GM10248 (cell line): ENCODE measurements at regions not wholly inside any gene's neighbourhood (a gene's known extent, or its start where the extent isn't known, plus 50 kb on each side); places are given as distances from the start of the nearest gene placed in this dataset.

Source experiments
- CTCF ChIA-PET: fragments of 300-600 bp; sonication (Branson Sonifier 250); formaldehyde crosslinking; extraction: SDS; loops from one replicate; lab custom pipeline; 2021; ENCODE audit warnings: antibody characterized with exemption; lab: Yijun Ruan, JAX
- POLR2A ChIA-PET: fragments of 350-650 bp; sonication (Branson Sonifier 250); formaldehyde crosslinking; extraction: SDS; loops from one replicate; lab custom pipeline; 2020; ENCODE audit warnings: antibody characterized with exemption; lab: Yijun Ruan, JAX
- DNase-seq: peaks from one replicate; pipeline ENCODE4 v3.0.0; 2012; ENCODE audit errors: extremely low spot score
- CTCF ChIP-seq: IDR thresholded peaks from 2 replicates; pipeline ENCODE4 v1.5.1; 2012; ENCODE audit warnings: mild to moderate bottlenecking, low read depth; ENCODE audit errors: extremely low read depth, missing control alignments, control extremely low read depth

DNA sequence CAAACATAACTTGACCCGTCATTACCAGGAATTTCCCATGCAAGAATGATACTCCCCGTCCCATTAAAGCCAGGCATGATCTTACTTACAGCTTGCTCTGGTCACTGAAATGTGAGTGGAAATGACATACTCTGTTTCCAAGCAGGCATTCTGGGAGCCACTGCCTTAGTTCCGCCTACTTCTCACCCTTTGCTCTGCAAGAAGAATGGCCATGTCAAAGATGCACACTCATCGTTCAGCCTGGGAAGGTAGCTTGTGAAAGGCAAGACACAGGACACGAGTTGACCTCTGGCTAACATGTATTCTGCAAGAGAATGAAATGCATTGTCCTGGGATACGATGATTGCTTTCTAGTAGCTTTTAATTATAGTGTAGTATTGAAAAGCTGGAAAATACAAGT, 1144.4 kb downstream of the NLGN4X start:
- CTCF ChIA-PET = no interaction called here
- DNase-seq = no peak
- POLR2A ChIA-PET = no interaction called here
- TF ChIP-seq CTCF = no peak

DNA sequence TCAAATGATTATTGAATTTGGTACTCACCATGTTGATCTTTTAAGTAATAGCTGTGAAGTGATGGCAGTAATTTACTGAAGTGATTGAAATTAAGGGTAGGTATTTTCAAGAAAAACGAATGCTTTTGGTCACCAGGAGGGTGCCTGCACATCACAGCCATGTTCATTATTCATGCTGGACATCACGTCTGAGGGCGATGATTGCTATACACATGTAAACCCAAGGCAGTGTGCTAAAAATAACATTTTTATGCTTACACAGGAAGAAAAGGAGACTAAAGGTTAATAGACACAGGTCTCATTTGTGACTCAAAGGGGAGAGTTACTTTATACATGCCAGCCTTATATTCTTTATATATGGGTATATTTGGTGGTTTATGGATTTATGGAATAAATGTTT, 1146.0 kb downstream of the NLGN4X start:
- POLR2A ChIA-PET = no interaction called here
- no peak for DNase-seq
- TF ChIP-seq CTCF = no peak
- CTCF ChIA-PET = no interaction called here

- CTCF ChIA-PET = no interaction called here
- POLR2A ChIA-PET = no interaction called here
- TF ChIP-seq CTCF = no peak
- DNase-seq = no peak
These were observed 1147.9 kb downstream of the NLGN4X start for GRCh38 chrX:5080791-5081190.

- DNase-seq = no peak
- POLR2A ChIA-PET = no interaction called here
- TF ChIP-seq CTCF = no peak
- CTCF ChIA-PET = no interaction called here
These were observed 1160.1 kb downstream of the NLGN4X start for GRCh38 chrX:5068550-5068949.

DNA sequence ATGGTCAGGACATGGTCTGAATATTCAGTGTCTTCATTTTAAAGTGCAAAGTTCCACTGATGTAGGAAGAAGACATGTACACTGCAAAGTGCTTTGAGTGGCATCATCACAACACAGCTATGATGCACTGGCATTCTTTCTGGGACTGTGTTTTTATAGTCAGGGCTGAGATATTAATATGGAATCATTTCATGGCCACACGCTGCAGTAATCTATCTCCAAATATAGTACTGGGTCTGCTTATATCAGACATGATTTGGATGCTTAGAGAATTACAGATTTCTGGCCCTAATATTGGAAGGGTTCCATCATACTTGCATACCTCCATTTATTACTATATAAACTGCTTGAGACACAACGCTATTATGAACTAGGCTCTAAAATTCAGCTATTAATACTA, 1170.9 kb downstream of the NLGN4X start:
- ChIA-PET POLR2A (no interaction called here), CTCF (no interaction called here)
- no peak for TF ChIP-seq CTCF
- no peak for DNase-seq

DNA sequence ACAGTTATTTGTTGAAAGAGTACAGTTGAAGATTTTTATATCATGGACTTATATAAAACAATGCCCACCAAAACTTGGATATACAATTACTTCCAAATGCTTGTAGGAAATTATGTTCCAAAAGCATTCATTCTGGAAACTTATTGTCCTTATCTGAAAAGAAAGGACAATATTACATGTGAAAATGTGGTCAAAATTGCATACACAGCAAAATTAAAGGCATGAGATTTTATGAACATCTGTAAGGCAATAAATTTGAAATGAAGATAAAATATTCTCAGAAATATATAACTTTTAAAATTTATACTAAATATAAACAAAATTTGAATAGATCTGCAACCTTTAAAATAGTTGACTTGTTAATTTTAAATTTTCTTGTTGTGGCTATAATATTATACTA, 1173.8 kb downstream of the NLGN4X start:
- no peak for DNase-seq
- CTCF ChIA-PET = no interaction called here
- POLR2A ChIA-PET = no interaction called here
- no peak for TF ChIP-seq CTCF

- no peak for DNase-seq
- POLR2A ChIA-PET = no interaction called here
- TF ChIP-seq CTCF = no peak
- CTCF ChIA-PET = no interaction called here
These were observed 1176.7 kb downstream of the NLGN4X start for GRCh38 chrX:5051831-5052491.
